T47D (cell line): ENCODE measurements at regions not wholly inside any gene's neighbourhood (a gene's known extent, or its start where the extent isn't known, plus 50 kb on each side); places are given as distances from the start of the nearest gene placed in this dataset.
"Not testable (repeated sequence)": the region's sequence is repeated elsewhere in the genome, so short reads cannot be mapped to it uniquely, and the experiment has no call there.

Source experiments
- DNase-seq, 2 experiments: peaks; one replicate each; pipeline versions ENCODE4 v3.0.0 to v3.0.0-alpha.2; 2011 to 2012; ENCODE audit warnings: low read depth in 1 of 2, low spot score in 1 of 2
- JUND ChIP-seq: IDR thresholded peaks from 2 replicates; pipeline ENCODE4 v1.6.1; 2012; ENCODE audit warnings: low read depth
- in situ Hi-C: cut with HindIII; loops from 2 replicates; pipeline ENCODE4 v1.10.0; 2016; ENCODE audit warnings: low sequenced_read_pairs, low pct_unique_long_range_greater_than_20kb

DNA sequence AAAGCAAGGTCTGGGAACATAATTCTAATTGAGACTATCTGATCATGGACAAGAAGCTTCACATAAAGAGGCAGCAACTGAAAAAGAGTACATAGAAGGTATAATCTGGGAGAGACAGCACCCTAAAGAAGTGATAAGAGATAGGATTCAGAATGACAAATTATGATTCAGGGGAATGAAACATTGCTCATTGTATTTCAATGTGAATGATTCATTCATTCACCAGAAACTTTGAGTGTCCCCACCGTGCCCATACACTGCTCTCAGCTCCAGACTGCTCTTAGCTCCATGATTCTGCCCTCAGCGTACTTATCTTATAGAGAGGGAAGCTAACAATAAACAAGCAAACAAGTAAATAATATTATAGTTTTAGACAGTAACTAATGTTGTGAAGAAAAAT, 329.3 kb upstream of the IRAK1BP1 start:
- DNase-seq, result no peak
- TF ChIP-seq JUND, result no peak
- in situ Hi-C loops, result no loop called here

DNA sequence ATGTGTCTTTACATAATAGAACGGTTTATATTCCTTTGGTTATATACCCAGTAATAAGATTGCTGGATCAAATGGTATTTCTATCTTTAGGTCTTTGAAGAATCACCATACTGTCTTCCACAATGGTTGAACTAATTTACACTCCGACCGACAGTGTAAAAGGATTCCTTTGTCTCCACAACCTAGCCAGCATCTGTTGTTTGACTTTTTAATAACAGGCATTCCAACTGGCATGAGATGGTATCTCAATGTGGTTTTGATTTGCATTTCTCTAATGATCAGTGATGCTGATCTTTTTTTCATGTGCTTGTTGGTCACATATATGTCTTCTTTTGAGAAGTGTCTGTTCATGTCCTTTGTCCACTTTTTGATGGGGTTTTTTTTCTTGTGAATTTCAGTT, 319.7 kb upstream of the IRAK1BP1 start:
- DNase-seq, in situ Hi-C loops: not testable (repeated sequence)

DNA sequence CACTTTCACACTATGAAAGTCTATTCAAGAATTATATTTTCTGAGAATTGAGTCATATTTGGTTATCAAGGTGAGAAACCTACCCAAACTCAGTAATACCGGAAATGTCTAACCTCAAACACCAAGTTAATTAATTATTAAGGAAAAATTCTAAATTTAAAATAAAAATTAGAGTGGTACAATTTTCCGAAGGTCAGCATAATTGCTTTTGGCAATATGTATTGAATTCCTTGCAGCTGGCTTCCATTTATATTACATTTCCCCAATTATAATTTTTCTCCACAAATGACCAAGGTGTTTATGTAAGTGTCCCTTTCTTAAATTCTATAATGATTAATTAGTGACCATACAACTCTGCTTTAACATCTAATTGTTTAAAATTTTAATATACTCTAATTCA, 316.0 kb upstream of the IRAK1BP1 start:
- in situ Hi-C loops, result no loop called here
- DNase-seq, result no peak
- TF ChIP-seq JUND, result no peak

DNA sequence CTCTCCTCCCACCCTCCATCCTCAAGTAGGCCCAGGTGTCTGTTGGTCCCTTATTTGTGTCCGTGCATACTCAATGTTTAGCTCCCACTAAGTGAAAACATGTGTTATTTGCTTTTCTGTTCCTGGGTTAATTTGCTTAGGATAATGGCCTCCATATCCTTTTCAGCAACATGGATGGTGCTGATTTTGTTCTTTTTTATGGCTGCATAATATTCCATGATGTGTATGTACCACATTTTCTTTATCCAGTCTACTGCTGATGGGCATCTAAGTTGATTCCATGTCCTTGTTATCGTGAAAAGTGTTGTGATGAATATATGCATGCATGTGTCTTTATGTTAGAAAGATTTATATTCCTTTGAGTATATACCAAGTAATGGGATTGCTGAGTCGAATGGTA, 314.9 kb upstream of the IRAK1BP1 start:
- DNase-seq, result no peak
- TF ChIP-seq JUND, result no peak
- in situ Hi-C loops, result no loop called here

DNA sequence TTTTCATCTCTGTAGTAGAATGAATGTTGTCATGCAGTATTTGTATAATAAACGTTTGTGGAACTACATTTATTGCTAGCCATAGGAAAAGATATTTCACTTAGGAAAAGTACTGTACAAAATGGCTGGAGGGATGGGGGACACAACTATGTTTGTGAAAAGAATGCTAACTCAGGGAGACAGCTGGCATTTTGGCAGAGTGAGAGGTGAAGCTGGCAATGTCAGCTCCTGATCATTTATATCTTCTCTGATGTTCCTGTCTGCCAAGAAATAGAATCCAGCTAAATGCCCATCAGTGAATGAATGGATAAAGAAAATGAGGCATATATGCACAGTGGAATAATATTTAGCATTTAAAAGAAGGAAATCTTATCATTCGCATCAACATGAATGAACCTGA, 313.0 kb upstream of the IRAK1BP1 start:
- in situ Hi-C loops, result no loop called here
- TF ChIP-seq JUND, result no peak

DNA sequence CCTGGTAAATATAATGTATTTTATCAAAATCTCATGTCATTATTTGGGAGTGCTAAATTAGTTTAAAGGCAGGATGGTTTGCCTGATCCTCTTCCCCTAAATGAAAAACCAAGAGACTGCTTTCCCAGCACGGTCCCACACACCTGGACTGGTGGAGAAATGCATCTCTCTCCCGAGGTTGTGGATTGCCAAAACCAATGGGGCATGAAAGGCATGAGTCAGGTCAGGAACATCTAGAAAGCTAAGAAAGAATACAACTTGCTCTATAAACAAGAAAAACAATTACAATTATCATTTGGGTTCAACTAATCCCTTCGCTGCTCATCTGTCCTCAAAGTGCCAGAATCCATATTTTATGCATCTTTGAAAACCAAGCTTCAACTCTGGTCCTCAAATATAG, 308.3 kb upstream of the IRAK1BP1 start:
- no peak for DNase-seq
- in situ Hi-C loops, result no loop called here
- no peak for TF ChIP-seq JUND

More for the DNA sequence above, 313.0 kb upstream of the IRAK1BP1 start:
- no peak for DNase-seq

DNA sequence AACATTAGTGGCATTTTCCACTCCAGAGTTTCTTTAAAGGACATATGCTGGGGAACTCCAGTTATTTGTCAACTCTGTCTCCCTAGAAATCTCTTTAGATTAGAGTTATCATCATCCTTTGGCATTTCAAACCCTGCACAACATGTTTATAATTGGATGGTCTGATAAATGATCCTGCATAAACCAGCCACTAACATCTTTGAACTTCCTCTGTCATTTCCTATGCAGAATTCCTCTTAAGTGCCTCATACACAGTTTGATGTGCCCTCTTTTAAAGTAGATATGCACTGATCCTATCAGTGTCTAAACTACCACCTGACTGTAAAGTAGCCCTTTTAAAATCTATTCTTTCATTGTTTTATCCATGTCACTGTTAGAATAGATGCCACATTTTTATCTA, 306.3 kb upstream of the IRAK1BP1 start:
- DNase-seq, result no peak
- no peak for TF ChIP-seq JUND
- in situ Hi-C loops, result no loop called here

DNA sequence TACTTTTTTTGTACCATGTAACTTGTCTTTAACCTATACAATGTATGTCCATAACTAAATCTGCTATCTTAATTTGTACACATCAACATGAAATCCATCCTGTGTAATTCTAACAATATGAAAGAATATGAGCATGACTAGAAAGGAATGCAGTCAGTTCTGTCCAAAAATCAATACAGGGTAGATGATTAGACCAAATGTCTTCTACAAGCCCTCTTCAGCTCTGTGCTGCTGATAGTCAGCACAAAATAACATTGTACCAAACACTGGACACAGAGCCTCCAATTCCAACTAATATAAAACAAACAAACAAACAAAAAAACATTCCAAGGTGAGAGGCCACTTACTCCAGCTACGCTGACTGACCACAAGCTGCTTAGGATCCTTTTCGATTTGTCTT, 301.4 kb upstream of the IRAK1BP1 start:
- no peak for TF ChIP-seq JUND
- DNase-seq, result no peak
- in situ Hi-C loops, result no loop called here

DNA sequence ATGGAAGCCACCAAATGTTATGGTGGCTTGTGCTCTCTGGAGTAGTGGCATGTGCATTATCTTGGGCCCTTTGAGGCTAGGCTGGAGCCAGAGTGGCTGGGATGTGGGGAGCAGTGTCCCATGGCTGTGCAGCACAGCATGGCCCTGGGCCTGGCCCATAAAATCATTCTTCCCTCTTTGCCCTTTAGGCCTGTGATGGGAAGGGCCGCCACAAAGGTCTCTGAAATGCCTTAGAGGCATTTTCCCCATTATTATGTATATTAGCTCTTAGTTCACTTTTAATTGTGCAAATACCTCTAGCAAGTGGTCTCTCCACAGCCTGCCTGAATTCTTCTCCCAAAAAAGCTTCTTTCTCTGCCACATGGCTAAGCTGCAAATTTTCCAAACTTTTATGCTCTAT, 297.3 kb upstream of the IRAK1BP1 start:
- no peak for TF ChIP-seq JUND
- no peak for DNase-seq
- in situ Hi-C loops, result no loop called here

DNA sequence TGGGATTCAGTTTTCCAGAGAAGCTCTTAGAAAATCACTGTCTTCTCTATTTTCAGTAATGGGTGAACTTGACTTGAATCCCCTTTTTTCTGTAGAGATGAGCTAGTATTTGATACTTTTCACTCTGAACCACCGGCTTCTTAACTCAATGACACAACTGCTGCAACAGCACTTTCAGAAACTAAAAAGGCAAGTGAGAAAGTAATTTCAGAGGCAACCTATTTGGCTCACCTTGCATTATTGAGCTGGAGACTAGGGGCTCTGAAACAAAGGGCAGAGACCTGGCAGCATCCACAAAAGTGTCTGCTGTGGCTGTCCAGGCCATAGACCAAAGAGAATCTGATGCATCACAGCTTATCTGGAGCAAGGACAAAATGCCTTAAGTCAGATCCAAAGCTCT, 289.8 kb upstream of the IRAK1BP1 start:
- DNase-seq, result no peak
- no peak for TF ChIP-seq JUND
- in situ Hi-C loops, result no loop called here

DNA sequence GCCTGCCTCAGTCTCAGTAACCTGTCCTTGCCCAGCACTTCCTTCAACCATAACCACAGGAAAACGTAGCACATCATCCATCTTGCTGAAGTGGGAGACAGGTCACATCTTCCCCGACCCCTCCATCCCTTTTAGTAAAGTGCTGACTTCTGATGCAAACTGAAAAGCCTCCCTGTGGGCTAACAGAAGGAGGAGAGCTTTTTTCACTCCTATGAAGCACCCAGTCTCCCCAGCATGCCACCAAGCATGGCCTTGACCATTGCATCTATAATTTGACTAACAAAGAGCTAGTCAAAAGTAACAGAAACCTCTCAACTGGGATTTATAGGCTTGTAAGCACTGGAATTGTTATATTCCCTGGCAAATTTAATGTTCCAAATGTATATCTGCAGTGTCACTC, 288.9 kb upstream of the IRAK1BP1 start:
- in situ Hi-C loops, result no loop called here
- TF ChIP-seq JUND, result no peak
- no peak for DNase-seq

DNA sequence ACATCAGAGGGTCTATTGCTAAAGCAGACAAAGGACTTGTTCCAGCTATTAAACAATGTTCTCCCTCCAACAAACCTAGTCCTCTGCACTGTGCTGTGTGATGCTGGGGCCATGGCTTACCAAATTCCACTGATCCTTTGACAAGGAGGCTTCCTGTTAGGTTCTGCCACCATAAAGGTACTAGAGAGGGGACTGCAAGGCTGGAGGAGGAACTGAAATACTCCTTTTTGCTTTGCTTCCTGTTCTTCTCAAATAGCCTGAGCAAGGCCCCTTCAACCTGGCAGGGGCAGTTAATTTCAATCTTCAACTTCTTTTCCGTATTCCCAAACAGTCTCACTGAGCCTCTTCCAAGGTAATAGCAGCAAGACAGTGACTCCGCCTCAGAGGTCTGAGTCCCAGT, 286.4 kb upstream of the IRAK1BP1 start:
- in situ Hi-C loops, result no loop called here
- DNase-seq, result no peak
- TF ChIP-seq JUND, result no peak

DNA sequence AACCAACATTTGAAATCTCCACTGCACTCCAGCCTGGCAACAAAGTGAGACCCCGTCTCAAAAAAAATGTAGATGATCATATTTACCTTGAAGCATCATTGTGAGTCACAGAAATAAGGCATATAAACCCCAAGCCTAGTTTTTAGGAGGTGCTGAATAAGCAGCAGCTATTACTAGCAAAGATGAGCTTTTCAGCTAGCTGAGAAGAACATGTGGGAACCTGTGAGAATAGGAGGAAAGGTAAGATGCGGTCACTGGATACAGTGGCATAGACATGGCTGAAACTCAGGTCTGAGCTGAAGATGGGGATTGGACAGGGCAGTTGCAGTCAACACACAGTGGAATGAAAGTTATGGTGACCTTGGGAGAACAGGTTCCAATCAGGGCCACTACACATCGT, 284.3 kb upstream of the IRAK1BP1 start:
- no peak for TF ChIP-seq JUND
- in situ Hi-C loops, result no loop called here
- DNase-seq, result no peak

DNA sequence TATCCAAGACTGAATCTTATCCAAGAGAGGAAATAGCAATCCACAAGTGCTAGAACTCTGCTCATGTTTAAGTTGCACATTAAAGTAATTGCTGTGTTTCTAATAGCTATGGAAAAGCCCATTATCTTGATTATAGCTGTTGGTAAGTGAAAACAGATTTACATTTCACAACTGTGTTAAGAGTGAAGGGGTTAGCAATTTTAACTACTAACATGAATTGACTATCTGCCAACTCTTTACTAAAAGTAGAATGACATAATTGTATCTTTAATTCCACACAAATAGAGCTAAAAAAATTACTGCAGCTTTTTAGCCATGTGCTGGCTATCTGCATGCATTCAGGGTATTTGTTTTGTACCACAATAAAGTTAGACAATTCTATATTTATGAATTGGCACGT, 277.9 kb upstream of the IRAK1BP1 start:
- DNase-seq, result no peak
- in situ Hi-C loops, result no loop called here
- no peak for TF ChIP-seq JUND

DNA sequence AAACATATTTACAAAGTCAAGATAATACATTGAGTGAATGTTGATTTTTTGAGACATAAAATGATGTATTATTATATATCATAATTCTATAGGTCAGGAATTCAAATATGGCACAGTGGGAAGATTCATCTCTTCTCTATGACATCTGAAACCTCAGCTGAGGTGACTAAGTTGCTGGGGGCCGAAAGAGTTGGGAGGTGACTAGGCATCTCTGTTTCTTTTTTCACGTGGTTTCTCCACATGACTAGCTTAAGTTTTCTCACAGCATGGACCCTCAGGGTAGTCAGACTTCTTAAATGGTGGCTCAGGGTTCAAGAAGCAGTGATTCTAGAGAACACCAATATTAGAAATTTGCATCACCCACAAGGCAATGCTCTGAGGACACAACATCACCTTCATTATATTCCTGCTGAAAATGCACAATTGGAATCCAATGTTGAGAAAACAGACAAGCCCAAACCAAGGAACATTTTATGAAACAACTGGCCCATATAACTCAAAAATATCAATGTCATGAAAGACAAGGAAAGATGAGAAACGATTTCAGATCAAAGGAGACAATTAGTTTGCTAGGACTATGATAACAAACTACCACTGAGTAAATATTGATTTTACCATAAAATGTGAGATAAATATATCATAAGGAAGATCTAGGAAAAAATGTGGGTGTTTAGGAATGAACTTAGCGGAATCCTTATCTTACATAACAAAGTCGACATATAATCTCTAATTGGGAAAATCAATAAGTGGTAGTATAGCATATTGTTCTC, 273.3 kb upstream of the IRAK1BP1 start:
- in situ Hi-C loops, result no loop called here
- DNase-seq, result no peak
- TF ChIP-seq JUND, result no peak
